Keratinocyte (primary cell): ENCODE measurements at regions not wholly inside any gene's neighbourhood (a gene's known extent, or its start where the extent isn't known, plus 50 kb on each side); places are given as distances from the start of the nearest gene placed in this dataset.
A peak's percentile ranks its signal among the peaks of the same experiment; 100 is the strongest.

Source experiments
- DNase-seq: peaks from one replicate; pipeline ENCODE4 v3.0.0-alpha.2; 2011; ENCODE audit warnings: low read depth, missing footprints, low spot score
- FAIRE-seq: peaks from 2 replicates; lab custom pipeline; 2011; peaks lifted over from hg19 to GRCh38; lab: Jason Lieb, UNC
- H2AFZ ChIP-seq: 2 replicates; pipeline ENCODE4 v1.6.0; 2012; ENCODE audit warnings: low read length, control low read depth, inconsistent platforms; ENCODE audit not compliant: control insufficient read depth
- H3K27ac ChIP-seq: 2 replicates; pipeline ENCODE4 v1.5.1; 2011; ENCODE audit warnings: low read length; ENCODE audit not compliant: control insufficient read depth, insufficient read depth
- H3K27me3 ChIP-seq: 3 replicates; pipeline ENCODE4 v1.6.0; 2011; ENCODE audit warnings: low read length; ENCODE audit not compliant: control insufficient read depth, insufficient read depth; ENCODE audit errors: extremely low read depth
- H3K36me3 ChIP-seq, 2 experiments: 2 replicates in 1 of 2; 3 replicates in 1 of 2; pipeline ENCODE4 v1.5.1; 2011; ENCODE audit warnings: low read length in 2 of 2, mild to moderate bottlenecking in 1 of 2; ENCODE audit not compliant: control insufficient read depth in 2 of 2, insufficient read depth in 2 of 2; ENCODE audit errors: extremely low read depth in 1 of 2
- H3K4me1 ChIP-seq: 3 replicates; pipeline ENCODE4 v1.5.1; 2011; ENCODE audit warnings: low read length; ENCODE audit not compliant: control insufficient read depth, insufficient read depth; ENCODE audit errors: extremely low read depth
- H3K4me2 ChIP-seq: 3 replicates; pipeline ENCODE4 v1.6.0; 2011; ENCODE audit warnings: low read depth, low read length; ENCODE audit not compliant: control insufficient read depth, insufficient read depth; ENCODE audit errors: extremely low read depth
- H3K4me3 ChIP-seq, 3 experiments: fragments of 200-600 bp in 1 of 3; sonication (generic) in 1 of 3; 2 replicates in 2 of 3; 3 replicates in 1 of 3; pipeline ENCODE4 v1.5.1; 2011 to 2016; ENCODE audit warnings: low read length in 3 of 3, mild to moderate bottlenecking in 3 of 3, control low read depth in 2 of 3, inconsistent platforms in 1 of 3, low read depth in 1 of 3, mixed read lengths in 1 of 3, mixed run types in 1 of 3, moderate library complexity in 1 of 3; ENCODE audit not compliant: control insufficient read depth in 2 of 3, insufficient read depth in 2 of 3; ENCODE audit errors: extremely low read depth in 1 of 3
- H3K79me2 ChIP-seq: 2 replicates; pipeline ENCODE4 v1.6.0; 2012; ENCODE audit warnings: low read length; ENCODE audit not compliant: control insufficient read depth, insufficient read depth
- H3K9ac ChIP-seq: 3 replicates; pipeline ENCODE4 v1.6.0; 2011; ENCODE audit warnings: low read length; ENCODE audit not compliant: control insufficient read depth, insufficient read depth; ENCODE audit errors: extremely low read depth
- H3K9me1 ChIP-seq: 3 replicates; pipeline ENCODE4 v1.6.0; 2011; ENCODE audit warnings: low read length; ENCODE audit not compliant: control insufficient read depth, insufficient read depth; ENCODE audit errors: extremely low read depth
- H3K9me3 ChIP-seq: 2 replicates; pipeline ENCODE4 v1.5.1; 2012; ENCODE audit warnings: low read depth, low read length; ENCODE audit not compliant: control insufficient read depth
- H4K20me1 ChIP-seq: 3 replicates; pipeline ENCODE4 v1.6.0; 2011; ENCODE audit warnings: low read length; ENCODE audit not compliant: control insufficient read depth, insufficient read depth; ENCODE audit errors: extremely low read depth
- EZH2 ChIP-seq: IDR thresholded peaks from one replicate; pipeline ENCODE4 v1.6.1; 2012; ENCODE audit warnings: inconsistent platforms, mild to moderate bottlenecking, low read length, moderate library complexity
- dilution Hi-C: fragments of 300-500 bp; cut with MboI; formaldehyde crosslinking; loops from one replicate; pipeline ENCODE4 v1.7.0; 2020; ENCODE audit warnings: low sequenced_read_pairs; ENCODE audit not compliant: extremely low pct_ligation_motif_present
- TF ChIP-seq, protein P1 (sequence below), 3 experiments: IDR thresholded peaks in 1 of 3; conservative IDR thresholded peaks in 1 of 3; optimal IDR thresholded peaks in 1 of 3; 2 replicates in 2 of 3; 3 replicates in 1 of 3; pipeline versions ENCODE3 to v1.5.1; 2011; ENCODE audit warnings: low read length in 3 of 3, mild to moderate bottlenecking in 3 of 3, moderate library complexity in 2 of 3, control low read depth in 1 of 3, inconsistent platforms in 1 of 3; ENCODE audit not compliant: insufficient read depth in 2 of 3; ENCODE audit errors: extremely low read depth in 1 of 3

DNA sequence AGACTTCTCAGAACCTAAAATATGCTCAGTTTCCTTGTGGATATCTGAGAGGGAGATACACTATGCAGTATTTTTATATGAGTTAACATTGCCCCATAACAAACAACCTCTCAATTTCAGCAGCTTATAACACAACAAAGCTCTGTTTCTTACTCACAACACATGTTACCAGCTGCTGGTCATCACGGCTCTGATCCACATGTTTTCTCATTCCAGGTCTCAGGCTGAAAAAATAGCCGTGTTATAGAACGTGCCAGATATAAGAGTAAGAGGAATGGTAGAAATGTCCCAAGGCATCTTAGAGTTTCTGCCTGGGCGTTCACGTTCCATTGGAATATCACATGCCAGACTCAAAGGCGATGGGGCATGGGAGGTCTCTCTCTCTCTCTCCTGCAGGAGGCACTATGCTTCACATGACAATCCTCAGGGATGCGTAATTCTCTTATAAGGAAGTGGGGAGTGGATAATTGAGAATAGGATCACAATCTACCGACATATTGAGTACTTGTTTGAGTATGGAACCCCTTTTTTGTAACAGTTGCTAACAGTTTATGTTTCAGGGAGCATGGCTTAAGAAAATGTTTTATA lies 246.6 kb downstream of the NHLRC3 start:
- Histone ChIP-seq H3K27ac (no peak overlapping the region), H3K4me2 (no peak overlapping the region), H3K27me3 (no peaks in the 10 kb centered on the region), H4K20me1 (no peaks in the 10 kb centered on the region), H3K9ac (no peak overlapping the region), H3K36me3 (no peaks in the 10 kb centered on the region), H2AFZ (no peak overlapping the region), H3K4me1 (no peaks in the 10 kb centered on the region), H3K9me3 (peaks cover 1% of the 10 kb centered on the region), H3K9me1 (no peaks in the 10 kb centered on the region), H3K4me3 (no peak overlapping the region), H3K79me2 (no peaks in the 10 kb centered on the region)
- dilution Hi-C loops: no loop called here
- TF ChIP-seq, protein P1, sequence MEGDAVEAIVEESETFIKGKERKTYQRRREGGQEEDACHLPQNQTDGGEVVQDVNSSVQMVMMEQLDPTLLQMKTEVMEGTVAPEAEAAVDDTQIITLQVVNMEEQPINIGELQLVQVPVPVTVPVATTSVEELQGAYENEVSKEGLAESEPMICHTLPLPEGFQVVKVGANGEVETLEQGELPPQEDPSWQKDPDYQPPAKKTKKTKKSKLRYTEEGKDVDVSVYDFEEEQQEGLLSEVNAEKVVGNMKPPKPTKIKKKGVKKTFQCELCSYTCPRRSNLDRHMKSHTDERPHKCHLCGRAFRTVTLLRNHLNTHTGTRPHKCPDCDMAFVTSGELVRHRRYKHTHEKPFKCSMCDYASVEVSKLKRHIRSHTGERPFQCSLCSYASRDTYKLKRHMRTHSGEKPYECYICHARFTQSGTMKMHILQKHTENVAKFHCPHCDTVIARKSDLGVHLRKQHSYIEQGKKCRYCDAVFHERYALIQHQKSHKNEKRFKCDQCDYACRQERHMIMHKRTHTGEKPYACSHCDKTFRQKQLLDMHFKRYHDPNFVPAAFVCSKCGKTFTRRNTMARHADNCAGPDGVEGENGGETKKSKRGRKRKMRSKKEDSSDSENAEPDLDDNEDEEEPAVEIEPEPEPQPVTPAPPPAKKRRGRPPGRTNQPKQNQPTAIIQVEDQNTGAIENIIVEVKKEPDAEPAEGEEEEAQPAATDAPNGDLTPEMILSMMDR (optimal IDR thresholded peaks at IDR 0.05 in 1 of 3, IDR thresholded peaks at IDR 0.05 in 1 of 3, conservative IDR thresholded peaks at IDR 0.05 in 1 of 3; ENCODE audit: extremely low read depth in 1 of 3, insufficient read depth in 2 of 3, low read length in 3 of 3): peak in 1 of 3 experiments; percentile 6
- no peak for TF ChIP-seq EZH2
- FAIRE-seq (no peak), DNase-seq (no peak)
